ENCODE measurements at regions not wholly inside any gene's neighbourhood (a gene's known extent, or its start where the extent isn't known, plus 50 kb on each side); places are given as distances from the start of the nearest gene placed in this dataset.

- H3K4me3 ChIP-seq (ENCODE audit: low read length): no peak overlapping the region
- H3F3A ChIP-seq (ENCODE audit: control insufficient read depth, insufficient read depth): no peaks in the 10 kb centered on the region
- H3K36me3 ChIP-seq (ENCODE audit: control insufficient read depth, low read length): no peaks in the 10 kb centered on the region
- H3K27me3 ChIP-seq (ENCODE audit: control insufficient read depth, low read length): no peaks in the 10 kb centered on the region
- TF ChIP-seq CTCF (IDR thresholded peaks at IDR 0.05; ENCODE audit: low read depth, low read length, poor library complexity, severe bottlenecking): no peak
- TF ChIP-seq EZH2phosphoT487 (IDR thresholded peaks at IDR 0.05; ENCODE audit: borderline replicate concordance, low read length): no peak
- no peaks in the 10 kb centered on the region for H3K79me2 ChIP-seq (ENCODE audit: control insufficient read depth, low read length)
- no peaks in the 10 kb centered on the region for H3K4me1 ChIP-seq (ENCODE audit: control insufficient read depth, low read length)
- no peaks in the 10 kb centered on the region for H3K9me3 ChIP-seq (ENCODE audit: control insufficient read depth, insufficient read depth, low read length)
- H3K4me2 ChIP-seq (ENCODE audit: low read length): no peak overlapping the region
- H3K9me2 ChIP-seq (replicated peaks; ENCODE audit: control insufficient read depth, low read length): no peaks in the 10 kb centered on the region
- H3K27ac ChIP-seq (ENCODE audit: low read depth, low read length): no peak overlapping the region
- H4K20me1 ChIP-seq (ENCODE audit: control insufficient read depth, insufficient read depth, low read depth, low read length): no peaks in the 10 kb centered on the region
Observed at GRCh38 chr1:71311376-71311775, 230.5 kb upstream of the ZRANB2 start.

- Histone ChIP-seq H3K4me1 (ENCODE audit: control insufficient read depth, low read length) (no peaks in the 10 kb centered on the region), H3K9me2 (replicated peaks; ENCODE audit: control insufficient read depth, low read length) (no peaks in the 10 kb centered on the region), H4K20me1 (ENCODE audit: control insufficient read depth, insufficient read depth, low read depth, low read length) (no peaks in the 10 kb centered on the region), H3K27ac (ENCODE audit: low read depth, low read length) (no peak overlapping the region), H3K4me3 (ENCODE audit: low read length) (no peak overlapping the region), H3K9me3 (ENCODE audit: control insufficient read depth, insufficient read depth, low read length) (no peaks in the 10 kb centered on the region), H3K79me2 (ENCODE audit: control insufficient read depth, low read length) (no peaks in the 10 kb centered on the region), H3K27me3 (ENCODE audit: control insufficient read depth, low read length) (no peaks in the 10 kb centered on the region), H3F3A (ENCODE audit: control insufficient read depth, insufficient read depth) (no peaks in the 10 kb centered on the region), H3K36me3 (ENCODE audit: control insufficient read depth, low read length) (no peaks in the 10 kb centered on the region), H3K4me2 (ENCODE audit: low read length) (no peak overlapping the region)
- TF ChIP-seq EZH2phosphoT487 (IDR thresholded peaks at IDR 0.05; ENCODE audit: borderline replicate concordance, low read length) (no peak), CTCF (IDR thresholded peaks at IDR 0.05; ENCODE audit: low read depth, low read length, poor library complexity, severe bottlenecking) (no peak)
Observed at GRCh38 chr1:71307451-71307850, 226.6 kb upstream of the ZRANB2 start.

GRCh38 chr1:71304125-71304524 lies 223.3 kb upstream of the ZRANB2 start:
- H3K36me3 ChIP-seq (ENCODE audit: control insufficient read depth, low read length): no peaks in the 10 kb centered on the region
- TF ChIP-seq CTCF (IDR thresholded peaks at IDR 0.05; ENCODE audit: low read depth, low read length, poor library complexity, severe bottlenecking) (no peak), EZH2phosphoT487 (IDR thresholded peaks at IDR 0.05; ENCODE audit: borderline replicate concordance, low read length) (no peak)
- no peaks in the 10 kb centered on the region for H3K79me2 ChIP-seq (ENCODE audit: control insufficient read depth, low read length)
- no peaks in the 10 kb centered on the region for H3K9me3 ChIP-seq (ENCODE audit: control insufficient read depth, insufficient read depth, low read length)
- no peaks in the 10 kb centered on the region for H3K4me1 ChIP-seq (ENCODE audit: control insufficient read depth, low read length)
- H3K27me3 ChIP-seq (ENCODE audit: control insufficient read depth, low read length): no peaks in the 10 kb centered on the region
- H3K9me2 ChIP-seq (replicated peaks; ENCODE audit: control insufficient read depth, low read length): no peaks in the 10 kb centered on the region
- H3K27ac ChIP-seq (ENCODE audit: low read depth, low read length): no peak overlapping the region
- no peak overlapping the region for H3K4me2 ChIP-seq (ENCODE audit: low read length)
- H3K4me3 ChIP-seq (ENCODE audit: low read length): no peak overlapping the region
- no peaks in the 10 kb centered on the region for H4K20me1 ChIP-seq (ENCODE audit: control insufficient read depth, insufficient read depth, low read depth, low read length)
- no peaks in the 10 kb centered on the region for H3F3A ChIP-seq (ENCODE audit: control insufficient read depth, insufficient read depth)

DNA sequence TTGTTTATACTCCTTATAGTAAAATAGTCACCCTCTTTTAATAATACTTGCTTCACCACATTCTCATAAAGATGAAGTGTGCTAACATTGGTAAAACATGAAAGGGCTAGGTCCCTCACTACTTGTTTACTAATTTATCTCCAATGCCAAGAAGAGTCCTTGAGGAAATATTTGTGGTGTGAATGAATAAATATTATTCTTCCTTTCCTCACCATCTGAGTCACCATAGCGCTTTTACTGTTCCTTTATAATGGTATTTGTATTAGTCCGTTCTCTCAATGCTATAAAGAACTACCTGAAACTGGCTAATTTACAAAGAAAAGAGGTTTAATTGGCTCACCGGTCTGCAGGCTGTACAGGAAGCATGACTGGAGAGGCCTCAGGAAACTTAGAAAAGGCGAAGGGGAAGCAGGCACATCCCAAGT lies 222.8 kb upstream of the ZRANB2 start:
- Histone ChIP-seq H3F3A (ENCODE audit: control insufficient read depth, insufficient read depth) (no peaks in the 10 kb centered on the region), H3K4me2 (ENCODE audit: low read length) (no peak overlapping the region), H3K36me3 (ENCODE audit: control insufficient read depth, low read length) (no peaks in the 10 kb centered on the region), H3K27ac (ENCODE audit: low read depth, low read length) (no peak overlapping the region), H3K27me3 (ENCODE audit: control insufficient read depth, low read length) (no peaks in the 10 kb centered on the region), H3K79me2 (ENCODE audit: control insufficient read depth, low read length) (no peaks in the 10 kb centered on the region), H3K4me3 (ENCODE audit: low read length) (no peak overlapping the region), H4K20me1 (ENCODE audit: control insufficient read depth, insufficient read depth, low read depth, low read length) (no peaks in the 10 kb centered on the region), H3K9me2 (replicated peaks; ENCODE audit: control insufficient read depth, low read length) (no peaks in the 10 kb centered on the region), H3K9me3 (ENCODE audit: control insufficient read depth, insufficient read depth, low read length) (no peaks in the 10 kb centered on the region), H3K4me1 (ENCODE audit: control insufficient read depth, low read length) (no peaks in the 10 kb centered on the region)
- TF ChIP-seq EZH2phosphoT487 (IDR thresholded peaks at IDR 0.05; ENCODE audit: borderline replicate concordance, low read length) (no peak), CTCF (IDR thresholded peaks at IDR 0.05; ENCODE audit: low read depth, low read length, poor library complexity, severe bottlenecking) (no peak)
